ENCODE measurements at regions not wholly inside any gene's neighbourhood (a gene's known extent, or its start where the extent isn't known, plus 50 kb on each side); places are given as distances from the start of the nearest gene placed in this dataset.

DNA sequence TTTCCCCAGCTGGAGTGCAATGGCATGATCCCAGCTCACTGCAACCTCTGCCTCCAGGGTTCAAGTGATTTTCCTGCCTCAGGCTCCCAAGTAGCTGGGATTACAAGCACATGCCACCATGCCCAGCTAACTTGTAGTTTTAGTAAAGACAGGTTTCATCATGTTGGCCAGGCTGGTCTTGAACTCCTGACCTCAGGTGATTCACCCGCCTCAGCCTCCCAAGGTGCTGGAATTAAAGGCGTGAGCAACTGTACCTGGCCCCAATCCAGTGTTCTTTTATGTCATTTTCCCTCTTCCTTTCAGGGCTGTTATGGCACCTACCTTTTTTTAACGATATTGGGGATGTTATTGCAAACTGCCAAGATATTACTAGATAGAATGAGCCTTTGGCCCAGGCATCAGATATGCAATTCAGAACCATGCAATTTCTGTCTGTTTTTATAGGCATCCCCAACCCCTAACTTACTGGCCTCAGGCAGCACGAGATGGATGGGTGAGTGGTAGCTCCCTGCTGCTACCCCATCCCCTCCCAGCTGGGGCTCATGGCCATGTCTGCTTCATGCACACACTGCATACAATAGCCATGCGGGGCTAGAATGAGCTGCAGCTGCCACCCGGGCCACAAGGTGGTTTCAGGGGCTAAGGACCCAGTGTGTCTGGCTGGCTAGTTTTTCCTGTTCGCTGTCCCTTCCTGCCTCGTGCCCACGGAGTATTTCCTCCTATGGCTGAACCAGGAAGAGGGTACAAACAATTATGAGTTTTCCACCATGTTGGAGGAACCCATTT lies 1080.1 kb upstream of the SORCS1 start:
- Histone ChIP-seq H4K8ac (ENCODE audit: low read depth in 2 of 2, low read length in 2 of 2) (no peak overlapping the region), H4K20me1 (ENCODE audit: insufficient read depth, low read length) (no peaks in the 10 kb centered on the region), H3K4me3 (ENCODE audit: insufficient read depth, low read depth, low read length) (no peak overlapping the region), H2AK9ac (replicated peaks; ENCODE audit: low read depth, low read length, poor library complexity) (no peak overlapping the region), H3K27ac (ENCODE audit: insufficient read depth, low read length) (no peak overlapping the region), H2BK5ac (ENCODE audit: low read depth, low read length, poor library complexity, severe bottlenecking) (no peak overlapping the region), H3K9me3 (ENCODE audit: control insufficient read depth, insufficient read depth, low read length) (peaks cover 8% of the 10 kb centered on the region; the same call in 1 of the 2 replicates), H3K4ac (ENCODE audit: low read depth, low read length) (no peak overlapping the region), H2BK15ac (ENCODE audit: low read depth, low read length) (no peak overlapping the region), H3K79me1 (ENCODE audit: low read depth in 1 of 2, low read length in 2 of 2) (no peaks in the 10 kb centered on the region), H3K18ac (ENCODE audit: low read depth, low read length) (no peak overlapping the region), H4K91ac (ENCODE audit: insufficient read depth, low read depth, low read length) (no peak overlapping the region), H2BK120ac (ENCODE audit: low read depth, low read length) (no peak overlapping the region), H3K9ac (ENCODE audit: low read depth, low read length) (no peak overlapping the region), H3K56ac (ENCODE audit: extremely low read depth, insufficient read depth, low read length) (no peak overlapping the region), H3K23ac (ENCODE audit: low read depth, low read length) (no peak overlapping the region), H3K4me2 (ENCODE audit: low read depth, low read length) (no peak overlapping the region), H3K4me1 (ENCODE audit: control insufficient read depth, insufficient read depth, low read length) (no peaks in the 10 kb centered on the region), H2AK5ac (ENCODE audit: low read depth, low read length) (no peak overlapping the region), H3K14ac (replicated peaks; ENCODE audit: low read depth, low read length) (no peak overlapping the region), H3K27me3 (ENCODE audit: control insufficient read depth, insufficient read depth, low read length) (no peaks in the 10 kb centered on the region), H2BK20ac (ENCODE audit: low read depth, low read length) (no peak overlapping the region), H3K9me1 (ENCODE audit: insufficient read depth, low read length) (no peaks in the 10 kb centered on the region), H3K36me3 (ENCODE audit: control insufficient read depth, insufficient read depth, low read length) (no peaks in the 10 kb centered on the region), H4K5ac (ENCODE audit: low read depth, low read length) (no peak overlapping the region), H2AFZ (replicated peaks; ENCODE audit: low read length, poor library complexity) (no peak overlapping the region)
- TF ChIP-seq MAFK (IDR thresholded peaks at IDR 0.05; ENCODE audit: low read depth, low read length), result no peak
- TF ChIP-seq CHD1 (IDR thresholded peaks at IDR 0.05; ENCODE audit: low read depth, low read length), result no peak
- TF ChIP-seq RFX5 (IDR thresholded peaks at IDR 0.05; ENCODE audit: low read depth, low read length), result no peak
- TF ChIP-seq, protein P1, sequence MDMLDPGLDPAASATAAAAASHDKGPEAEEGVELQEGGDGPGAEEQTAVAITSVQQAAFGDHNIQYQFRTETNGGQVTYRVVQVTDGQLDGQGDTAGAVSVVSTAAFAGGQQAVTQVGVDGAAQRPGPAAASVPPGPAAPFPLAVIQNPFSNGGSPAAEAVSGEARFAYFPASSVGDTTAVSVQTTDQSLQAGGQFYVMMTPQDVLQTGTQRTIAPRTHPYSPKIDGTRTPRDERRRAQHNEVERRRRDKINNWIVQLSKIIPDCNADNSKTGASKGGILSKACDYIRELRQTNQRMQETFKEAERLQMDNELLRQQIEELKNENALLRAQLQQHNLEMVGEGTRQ (IDR thresholded peaks at IDR 0.05; ENCODE audit: low read depth, low read length), result no peak
- TF ChIP-seq RAD21 (IDR thresholded peaks at IDR 0.05; ENCODE audit: low read length), result no peak
- no peak for TF ChIP-seq RCOR1 (IDR thresholded peaks at IDR 0.05; ENCODE audit: insufficient replicate concordance, low read length)
- TF ChIP-seq NFE2L2 (IDR thresholded peaks at IDR 0.05; ENCODE audit: low read depth, low read length), result no peak
- TF ChIP-seq, protein P2, sequence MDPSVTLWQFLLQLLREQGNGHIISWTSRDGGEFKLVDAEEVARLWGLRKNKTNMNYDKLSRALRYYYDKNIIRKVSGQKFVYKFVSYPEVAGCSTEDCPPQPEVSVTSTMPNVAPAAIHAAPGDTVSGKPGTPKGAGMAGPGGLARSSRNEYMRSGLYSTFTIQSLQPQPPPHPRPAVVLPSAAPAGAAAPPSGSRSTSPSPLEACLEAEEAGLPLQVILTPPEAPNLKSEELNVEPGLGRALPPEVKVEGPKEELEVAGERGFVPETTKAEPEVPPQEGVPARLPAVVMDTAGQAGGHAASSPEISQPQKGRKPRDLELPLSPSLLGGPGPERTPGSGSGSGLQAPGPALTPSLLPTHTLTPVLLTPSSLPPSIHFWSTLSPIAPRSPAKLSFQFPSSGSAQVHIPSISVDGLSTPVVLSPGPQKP (IDR thresholded peaks at IDR 0.05; ENCODE audit: borderline replicate concordance, low read depth, low read length), result no peak
- TF ChIP-seq MXI1 (IDR thresholded peaks at IDR 0.05; ENCODE audit: borderline replicate concordance, low read depth, low read length), result no peak
- TF ChIP-seq BHLHE40 (IDR thresholded peaks at IDR 0.05; ENCODE audit: low read depth, low read length), result no peak
- TF ChIP-seq, protein P3, sequence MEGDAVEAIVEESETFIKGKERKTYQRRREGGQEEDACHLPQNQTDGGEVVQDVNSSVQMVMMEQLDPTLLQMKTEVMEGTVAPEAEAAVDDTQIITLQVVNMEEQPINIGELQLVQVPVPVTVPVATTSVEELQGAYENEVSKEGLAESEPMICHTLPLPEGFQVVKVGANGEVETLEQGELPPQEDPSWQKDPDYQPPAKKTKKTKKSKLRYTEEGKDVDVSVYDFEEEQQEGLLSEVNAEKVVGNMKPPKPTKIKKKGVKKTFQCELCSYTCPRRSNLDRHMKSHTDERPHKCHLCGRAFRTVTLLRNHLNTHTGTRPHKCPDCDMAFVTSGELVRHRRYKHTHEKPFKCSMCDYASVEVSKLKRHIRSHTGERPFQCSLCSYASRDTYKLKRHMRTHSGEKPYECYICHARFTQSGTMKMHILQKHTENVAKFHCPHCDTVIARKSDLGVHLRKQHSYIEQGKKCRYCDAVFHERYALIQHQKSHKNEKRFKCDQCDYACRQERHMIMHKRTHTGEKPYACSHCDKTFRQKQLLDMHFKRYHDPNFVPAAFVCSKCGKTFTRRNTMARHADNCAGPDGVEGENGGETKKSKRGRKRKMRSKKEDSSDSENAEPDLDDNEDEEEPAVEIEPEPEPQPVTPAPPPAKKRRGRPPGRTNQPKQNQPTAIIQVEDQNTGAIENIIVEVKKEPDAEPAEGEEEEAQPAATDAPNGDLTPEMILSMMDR (conservative IDR thresholded peaks at IDR 0.05; ENCODE audit: low read depth, low read length), result no peak
- TF ChIP-seq CEBPB (IDR thresholded peaks at IDR 0.05; ENCODE audit: low read depth, low read length), result no peak
- no peak for TF ChIP-seq FOS (IDR thresholded peaks at IDR 0.05; ENCODE audit: low read depth, low read length)
- TF ChIP-seq POLR2A (IDR thresholded peaks at IDR 0.05; ENCODE audit: low read depth, low read length), result no peak
- TF ChIP-seq SMC3 (IDR thresholded peaks at IDR 0.05; ENCODE audit: low read depth, low read length), result no peak
- TF ChIP-seq MAZ (IDR thresholded peaks at IDR 0.05; ENCODE audit: borderline replicate concordance, low read depth, low read length), result no peak
- intact Hi-C loops (cut with micrococcal nuclease) (no loop called here), dilution Hi-C loops (cut with HindIII; ENCODE audit: low sequenced_read_pairs, unreplicated experiment) (no loop called here), in situ Hi-C loops (cut with MboI; ENCODE audit: low sequenced_read_pairs) (no loop called here)
- ChIA-PET POLR2A (ENCODE audit: unreplicated experiment) (no interaction called here), CTCF (no interaction called here)
- no TSS peak for BruUV-seq (replicated peaks)
- no CpG with 5 or more reads among the region's 9 CpGs for WGBS, 2 experiments (ENCODE audit: extremely low coverage in 2 of 2, insufficient read length in 1 of 2)
- DNase-seq, result no peak
- ATAC-seq (ENCODE audit: low read depth), result no peak

Data from IMR-90 (cell line).